WTC11 (cell line): ENCODE measurements at regions not wholly inside any gene's neighbourhood (a gene's known extent, or its start where the extent isn't known, plus 50 kb on each side); places are given as distances from the start of the nearest gene placed in this dataset.
A peak's percentile ranks its signal among the peaks of the same experiment; 100 is the strongest.

Experiments
- ATAC-seq: fragments of 200-7000 bp; cut with Tn5 transposase; 2 replicates; pipeline ENCODE4 v1.10.0; 2021; ENCODE audit warnings: mild to moderate bottlenecking, moderate library complexity
- CTCF ChIA-PET: fragments of 300-600 bp; sonication (Branson Sonifier 250); formaldehyde crosslinking; loops from one replicate; lab custom pipeline; 2021; ENCODE audit warnings: antibody characterized with exemption; lab: Charles Lee
- POLR2A ChIA-PET: fragments of 350-600 bp; sonication (Branson Sonifier 250); formaldehyde crosslinking; loops from one replicate; lab custom pipeline; 2021; ENCODE audit warnings: antibody characterized with exemption; lab: Charles Lee
- DNase-seq: peaks from one replicate; pipeline ENCODE4 v3.0.0; 2021; ENCODE audit warnings: low spot score
- H3K27ac Mint-ChIP-seq: 2 replicates; pipeline ENCODE4 v1.8.0; 2021; ENCODE audit warnings: mixed read lengths
- H3K27me3 Mint-ChIP-seq: 2 replicates; pipeline ENCODE4 v1.8.0; 2021; ENCODE audit warnings: low read depth, mild to moderate bottlenecking, moderate library complexity, mixed read lengths
- H3K36me3 Mint-ChIP-seq: 2 replicates; pipeline ENCODE4 v1.8.0; 2021; ENCODE audit warnings: mixed read lengths
- H3K4me1 Mint-ChIP-seq: 2 replicates; pipeline ENCODE4 v1.8.0; 2022; ENCODE audit warnings: mixed read lengths
- H3K4me3 Mint-ChIP-seq: 2 replicates; pipeline ENCODE4 v1.8.0; 2021; ENCODE audit warnings: mild to moderate bottlenecking, moderate library complexity, mixed read lengths
- H3K9me3 Mint-ChIP-seq: 2 replicates; pipeline ENCODE4 v1.8.0; 2021; ENCODE audit warnings: mixed read lengths
- EMX1 ChIP-seq: fragments of 250-450 bp; sonication (Bioruptor Pico); IDR thresholded peaks from 2 replicates; pipeline ENCODE4 v1.8.0; 2021; ENCODE audit warnings: mild to moderate bottlenecking
- GABPB1 ChIP-seq: sonication (generic); formaldehyde crosslinking; IDR thresholded peaks from 2 replicates; pipeline ENCODE4 v1.8.1; 2023; ENCODE audit warnings: mild to moderate bottlenecking, missing genetic modification reagents
- HMGXB4 ChIP-seq: sonication (generic); formaldehyde crosslinking; IDR thresholded peaks from 2 replicates; pipeline ENCODE4 v1.8.1; 2023; ENCODE audit warnings: mild to moderate bottlenecking, moderate library complexity, missing genetic modification reagents
- OVOL2 ChIP-seq: fragments of 250-450 bp; sonication (Bioruptor Pico); IDR thresholded peaks from 2 replicates; pipeline ENCODE4 v1.9.0; 2021; ENCODE audit warnings: mild to moderate bottlenecking, borderline replicate concordance
- RORB ChIP-seq: fragments of 250-450 bp; sonication (Bioruptor Pico); IDR thresholded peaks from 2 replicates; pipeline ENCODE4 v1.9.0; 2021; ENCODE audit warnings: mild to moderate bottlenecking
- SMAD3 ChIP-seq: sonication (generic); formaldehyde crosslinking; IDR thresholded peaks from 2 replicates; pipeline ENCODE4 v1.8.0; 2022; ENCODE audit warnings: missing genetic modification reagents, mild to moderate bottlenecking, borderline replicate concordance
- SMAD4 ChIP-seq: sonication (generic); formaldehyde crosslinking; IDR thresholded peaks from 2 replicates; pipeline ENCODE4 v1.8.0; 2022; ENCODE audit warnings: mild to moderate bottlenecking, missing genetic modification reagents
- STAT6 ChIP-seq: sonication (generic); formaldehyde crosslinking; conservative IDR thresholded peaks from 2 replicates; pipeline ENCODE4 v1.8.1; 2023; ENCODE audit warnings: mild to moderate bottlenecking, low read depth, missing genetic modification reagents, moderate library complexity
- TCF7 ChIP-seq: sonication (generic); formaldehyde crosslinking; IDR thresholded peaks from 2 replicates; pipeline ENCODE4 v1.8.0; 2022; ENCODE audit warnings: mild to moderate bottlenecking, low read depth, missing genetic modification reagents, moderate library complexity
- TP53 ChIP-seq: sonication (generic); formaldehyde crosslinking; IDR thresholded peaks from 2 replicates; pipeline ENCODE4 v1.8.1; 2023; ENCODE audit warnings: mild to moderate bottlenecking, missing genetic modification reagents
- ZNF263 ChIP-seq: sonication (generic); formaldehyde crosslinking; IDR thresholded peaks from 2 replicates; pipeline ENCODE4 v1.8.1; 2022; ENCODE audit warnings: low read depth, mild to moderate bottlenecking, moderate library complexity, missing genetic modification reagents
- ZNF532 ChIP-seq: fragments of 250-450 bp; sonication (Bioruptor Pico); IDR thresholded peaks from 2 replicates; pipeline ENCODE4 v1.9.0; 2021; ENCODE audit warnings: mild to moderate bottlenecking, borderline replicate concordance
- ZNF671 ChIP-seq: fragments of 250-450 bp; sonication (Bioruptor Pico); IDR thresholded peaks from 2 replicates; pipeline ENCODE4 v1.8.0; 2021; ENCODE audit warnings: mild to moderate bottlenecking
- TF ChIP-seq, protein P1 (sequence below): sonication (generic); formaldehyde crosslinking; IDR thresholded peaks from 2 replicates; pipeline ENCODE4 v1.8.0; 2022; ENCODE audit warnings: mild to moderate bottlenecking, missing genetic modification reagents
- TF ChIP-seq, protein P2 (sequence below): sonication (generic); formaldehyde crosslinking; IDR thresholded peaks from 2 replicates; pipeline ENCODE4 v1.8.1; 2023; ENCODE audit warnings: mild to moderate bottlenecking, missing genetic modification reagents, moderate library complexity
- TF ChIP-seq, protein P3 (sequence below): sonication (generic); formaldehyde crosslinking; IDR thresholded peaks from 2 replicates; pipeline ENCODE4 v1.8.1; 2022; ENCODE audit warnings: missing genetic modification reagents, borderline replicate concordance
- TF ChIP-seq, protein P4 (sequence below): fragments of 250-450 bp; sonication (Bioruptor Pico); IDR thresholded peaks from 2 replicates; pipeline ENCODE4 v1.9.0; 2021; ENCODE audit warnings: moderate library complexity, mild to moderate bottlenecking, inconsistent platforms, borderline replicate concordance

GRCh38 chr4:112073181-112073580 lies 72.1 kb upstream of the FAM241A start:
- DNase-seq (peak; percentile 19), ATAC-seq (no peak)
- H3K4me1 Mint-ChIP-seq: peaks cover 6% of the 10 kb centered on the region
- H3K27me3 Mint-ChIP-seq: no peaks in the 10 kb centered on the region; the same call in 1 of the 2 replicates
- TF ChIP-seq ZNF263 (CRISPR knock-in tag) (no peak), TCF7 (CRISPR knock-in tag) (no peak), GABPB1 (CRISPR knock-in tag) (no peak), ZNF671 (CRISPR knock-in tag) (no peak), STAT6 (CRISPR knock-in tag) (no peak), RORB (CRISPR knock-in tag) (no peak), TP53 (CRISPR knock-in tag) (no peak), SMAD4 (no peak), EMX1 (CRISPR knock-in tag) (no peak), OVOL2 (CRISPR knock-in tag) (no peak), SMAD3 (no peak), HMGXB4 (CRISPR knock-in tag) (no peak), ZNF532 (CRISPR knock-in tag) (no peak)
- TF ChIP-seq, protein P1, sequence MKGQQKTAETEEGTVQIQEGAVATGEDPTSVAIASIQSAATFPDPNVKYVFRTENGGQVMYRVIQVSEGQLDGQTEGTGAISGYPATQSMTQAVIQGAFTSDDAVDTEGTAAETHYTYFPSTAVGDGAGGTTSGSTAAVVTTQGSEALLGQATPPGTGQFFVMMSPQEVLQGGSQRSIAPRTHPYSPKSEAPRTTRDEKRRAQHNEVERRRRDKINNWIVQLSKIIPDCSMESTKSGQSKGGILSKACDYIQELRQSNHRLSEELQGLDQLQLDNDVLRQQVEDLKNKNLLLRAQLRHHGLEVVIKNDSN (CRISPR knock-in tag): no peak
- TF ChIP-seq, protein P2, sequence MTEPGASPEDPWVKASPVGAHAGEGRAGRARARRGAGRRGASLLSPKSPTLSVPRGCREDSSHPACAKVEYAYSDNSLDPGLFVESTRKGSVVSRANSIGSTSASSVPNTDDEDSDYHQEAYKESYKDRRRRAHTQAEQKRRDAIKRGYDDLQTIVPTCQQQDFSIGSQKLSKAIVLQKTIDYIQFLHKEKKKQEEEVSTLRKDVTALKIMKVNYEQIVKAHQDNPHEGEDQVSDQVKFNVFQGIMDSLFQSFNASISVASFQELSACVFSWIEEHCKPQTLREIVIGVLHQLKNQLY (CRISPR knock-in tag): no peak
- TF ChIP-seq, protein P3, sequence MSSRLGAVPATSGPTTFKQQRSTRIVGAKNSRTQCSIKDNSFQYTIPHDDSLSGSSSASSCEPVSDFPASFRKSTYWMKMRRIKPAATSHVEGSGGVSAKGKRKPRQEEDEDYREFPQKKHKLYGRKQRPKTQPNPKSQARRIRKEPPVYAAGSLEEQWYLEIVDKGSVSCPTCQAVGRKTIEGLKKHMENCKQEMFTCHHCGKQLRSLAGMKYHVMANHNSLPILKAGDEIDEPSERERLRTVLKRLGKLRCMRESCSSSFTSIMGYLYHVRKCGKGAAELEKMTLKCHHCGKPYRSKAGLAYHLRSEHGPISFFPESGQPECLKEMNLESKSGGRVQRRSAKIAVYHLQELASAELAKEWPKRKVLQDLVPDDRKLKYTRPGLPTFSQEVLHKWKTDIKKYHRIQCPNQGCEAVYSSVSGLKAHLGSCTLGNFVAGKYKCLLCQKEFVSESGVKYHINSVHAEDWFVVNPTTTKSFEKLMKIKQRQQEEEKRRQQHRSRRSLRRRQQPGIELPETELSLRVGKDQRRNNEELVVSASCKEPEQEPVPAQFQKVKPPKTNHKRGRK (CRISPR knock-in tag): no peak
- TF ChIP-seq, protein P4, sequence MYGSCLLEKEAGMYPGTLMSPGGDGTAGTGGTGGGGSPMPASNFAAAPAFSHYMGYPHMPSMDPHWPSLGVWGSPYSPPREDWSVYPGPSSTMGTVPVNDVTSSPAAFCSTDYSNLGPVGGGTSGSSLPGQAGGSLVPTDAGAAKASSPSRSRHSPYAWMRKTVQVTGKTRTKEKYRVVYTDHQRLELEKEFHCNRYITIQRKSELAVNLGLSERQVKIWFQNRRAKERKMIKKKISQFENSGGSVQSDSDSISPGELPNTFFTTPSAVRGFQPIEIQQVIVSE (CRISPR knock-in tag): no peak
- peaks cover 30% of the 10 kb centered on the region for H3K9me3 Mint-ChIP-seq
- CTCF ChIA-PET: no interaction called here
- POLR2A ChIA-PET: no interaction called here
- H3K36me3 Mint-ChIP-seq: peaks cover 21% of the 10 kb centered on the region
- no peak overlapping the region for H3K27ac Mint-ChIP-seq
- no peak overlapping the region for H3K4me3 Mint-ChIP-seq
